ENCODE measurements at regions not wholly inside any gene's neighbourhood (a gene's known extent, or its start where the extent isn't known, plus 50 kb on each side); places are given as distances from the start of the nearest gene placed in this dataset.

- FAIRE-seq (no peak), ATAC-seq (no peak), DNase-seq (ENCODE audit: low spot score) (no peak)
- Histone ChIP-seq H3K4me3 (replicated peaks in 1 of 3; ENCODE audit: insufficient read depth in 1 of 3, low read depth in 2 of 3, low read length in 3 of 3) (no peak overlapping the region), H2AFZ (ENCODE audit: low read length) (no peak overlapping the region), H3K36me3 (replicated peaks in 1 of 2; ENCODE audit: control insufficient read depth in 1 of 2, insufficient read depth in 2 of 2, low read length in 2 of 2) (no peaks in the 10 kb centered on the region), H3K27ac (ENCODE audit: extremely low read length, insufficient read depth, low read length) (no peak overlapping the region), H3K4me1 (ENCODE audit: insufficient read depth, low read length) (no peaks in the 10 kb centered on the region), H3K79me2 (ENCODE audit: insufficient read depth, low read length) (no peaks in the 10 kb centered on the region), H3K27me3 (ENCODE audit: control insufficient read depth in 1 of 2, insufficient read depth in 2 of 2, low read length in 2 of 2) (no peaks in the 10 kb centered on the region), H3K4me2 (ENCODE audit: low read depth, low read length) (no peak overlapping the region), H4K20me1 (ENCODE audit: insufficient read depth, low read length) (no peaks in the 10 kb centered on the region), H3K9ac (ENCODE audit: insufficient read depth, low read depth, low read length) (no peak overlapping the region), H3K9me3 (ENCODE audit: low read length) (peaks cover 20% of the 10 kb centered on the region; the same call in 1 of the 2 replicates)
- intact Hi-C loops (cut with micrococcal nuclease; ENCODE audit: unreplicated experiment), result no loop called here
- POLR2A ChIA-PET, result no interaction called here
- CTCF ChIA-PET (ENCODE audit: low intra/inter-chr PET ratio, low total read pairs), result no interaction called here
- no TSS peak for BruUV-seq (replicated peaks)
- WGBS (ENCODE audit: low lambda C conversion rate), result 4% methylated on average over 2 of the region's 2 CpGs
- TF ChIP-seq NFE2L2 (IDR thresholded peaks at IDR 0.05; ENCODE audit: low read length) (no peak), ZNF280D (CRISPR knock-in tag; IDR thresholded peaks at IDR 0.05) (no peak), MAFF (IDR thresholded peaks at IDR 0.05; ENCODE audit: low read depth, low read length) (no peak), ZBTB2 (CRISPR knock-in tag; IDR thresholded peaks at IDR 0.05; ENCODE audit: low read depth) (no peak)
- in situ Hi-C loops (cut with HindIII; ENCODE audit: extremely low pct_ligation_motif_present, low pct_unique_long_range_greater_than_20kb), result no loop called here
These were observed 326.8 kb downstream of the CCDC85A start for GRCh38 chr2:56510610-56511009.

GRCh38 chr2:56515399-56515798, 331.6 kb downstream of the CCDC85A start:
- CTCF ChIA-PET (ENCODE audit: low intra/inter-chr PET ratio, low total read pairs), result no interaction called here

More at GRCh38 chr2:56515399-56515798, 331.6 kb downstream of the CCDC85A start:
- ATAC-seq (no peak), FAIRE-seq (no peak), DNase-seq (ENCODE audit: low spot score) (no peak)
- Histone ChIP-seq H2AFZ (ENCODE audit: low read length) (no peak overlapping the region), H3K9ac (ENCODE audit: insufficient read depth, low read depth, low read length) (no peak overlapping the region), H3K79me2 (ENCODE audit: insufficient read depth, low read length) (no peaks in the 10 kb centered on the region), H3K36me3 (replicated peaks in 1 of 2; ENCODE audit: control insufficient read depth in 1 of 2, insufficient read depth in 2 of 2, low read length in 2 of 2) (no peaks in the 10 kb centered on the region), H3K4me3 (replicated peaks in 1 of 3; ENCODE audit: insufficient read depth in 1 of 3, low read depth in 2 of 3, low read length in 3 of 3) (no peak overlapping the region), H3K4me2 (ENCODE audit: low read depth, low read length) (no peak overlapping the region), H4K20me1 (ENCODE audit: insufficient read depth, low read length) (no peaks in the 10 kb centered on the region), H3K9me3 (ENCODE audit: low read length) (no peaks in the 10 kb centered on the region), H3K4me1 (ENCODE audit: insufficient read depth, low read length) (no peaks in the 10 kb centered on the region), H3K27me3 (ENCODE audit: control insufficient read depth in 1 of 2, insufficient read depth in 2 of 2, low read length in 2 of 2) (no peaks in the 10 kb centered on the region), H3K27ac (ENCODE audit: extremely low read length, insufficient read depth, low read length) (no peak overlapping the region)
- no peak for TF ChIP-seq RFX5 (IDR thresholded peaks at IDR 0.05; ENCODE audit: low read depth, low read length)
- intact Hi-C loops (cut with micrococcal nuclease; ENCODE audit: unreplicated experiment) (no loop called here), in situ Hi-C loops (cut with HindIII; ENCODE audit: extremely low pct_ligation_motif_present, low pct_unique_long_range_greater_than_20kb) (no loop called here)
- POLR2A ChIA-PET, result no interaction called here
- BruUV-seq (replicated peaks), result no TSS peak
